NCI-H1694 (cell line): ENCODE measurements at regions not wholly inside any gene's neighbourhood (a gene's known extent, or its start where the extent isn't known, plus 50 kb on each side); places are given as distances from the start of the nearest gene placed in this dataset.
"Not testable (repeated sequence)": the region's sequence is repeated elsewhere in the genome, so short reads cannot be mapped to it uniquely, and the experiment has no call there.

Experiments used
- DNase-seq: peaks from one replicate; lab custom pipeline; 2025; lab: John Stamatoyannopoulos, UW

DNA sequence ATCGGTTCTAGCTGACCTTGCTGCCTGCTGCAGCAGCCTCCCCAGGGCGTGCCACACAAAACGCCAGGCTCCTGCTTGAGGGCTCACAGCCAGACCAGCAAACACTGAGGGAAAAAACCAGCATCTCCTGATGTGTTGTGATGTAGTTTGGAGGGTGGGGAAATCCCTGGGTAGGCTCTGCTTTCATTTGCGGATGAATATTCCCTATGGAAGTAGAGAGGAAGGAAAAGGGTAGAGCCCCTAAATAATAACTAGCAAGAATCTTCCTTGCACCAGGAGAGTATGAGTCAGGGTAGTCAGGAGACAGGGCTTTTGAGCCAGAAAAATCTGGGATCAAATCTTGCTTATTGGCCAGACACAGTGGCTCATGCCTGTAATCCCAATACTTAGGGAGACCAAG is 545.3 kb downstream of the RFC3 start:
- DNase-seq: no peak

DNA sequence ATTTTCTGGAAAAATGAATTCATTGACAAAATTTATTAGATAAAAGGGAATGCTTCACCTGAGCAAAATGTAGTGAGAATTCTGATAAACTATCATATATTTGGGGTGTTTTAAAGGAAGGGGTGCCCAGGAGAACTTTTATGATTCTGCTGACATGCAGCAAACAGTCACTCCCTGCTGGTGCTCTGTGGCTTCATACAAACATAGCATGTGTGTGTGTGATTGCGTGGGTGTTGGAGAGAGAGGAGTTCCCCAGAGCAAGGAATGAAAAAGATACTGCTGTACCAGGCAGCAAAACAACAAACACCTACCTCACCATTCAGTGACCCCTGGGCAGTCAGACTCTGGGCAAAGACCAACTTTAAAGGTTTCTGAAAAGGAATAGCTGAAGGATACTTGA is 546.7 kb downstream of the RFC3 start:
- DNase-seq: no peak

DNA sequence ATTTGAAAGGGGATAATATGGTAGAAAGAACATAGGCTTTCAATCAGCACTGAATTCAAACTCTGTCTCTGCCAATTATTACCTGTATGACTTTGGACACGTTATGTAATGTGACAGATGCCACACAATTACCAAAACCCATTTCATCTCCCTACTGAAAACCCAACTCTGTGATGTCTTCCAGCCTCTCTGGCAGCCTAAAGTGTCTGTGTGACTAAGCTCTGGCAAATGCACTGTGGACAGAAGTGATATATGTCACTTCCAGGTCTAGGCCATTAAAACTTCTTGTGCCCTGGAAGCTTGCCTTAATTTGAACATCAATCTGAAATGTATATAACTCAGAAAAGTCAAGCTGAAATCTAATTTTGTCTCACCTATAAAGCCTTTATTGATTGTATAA is 552.0 kb downstream of the RFC3 start:
- DNase-seq: no peak

DNA sequence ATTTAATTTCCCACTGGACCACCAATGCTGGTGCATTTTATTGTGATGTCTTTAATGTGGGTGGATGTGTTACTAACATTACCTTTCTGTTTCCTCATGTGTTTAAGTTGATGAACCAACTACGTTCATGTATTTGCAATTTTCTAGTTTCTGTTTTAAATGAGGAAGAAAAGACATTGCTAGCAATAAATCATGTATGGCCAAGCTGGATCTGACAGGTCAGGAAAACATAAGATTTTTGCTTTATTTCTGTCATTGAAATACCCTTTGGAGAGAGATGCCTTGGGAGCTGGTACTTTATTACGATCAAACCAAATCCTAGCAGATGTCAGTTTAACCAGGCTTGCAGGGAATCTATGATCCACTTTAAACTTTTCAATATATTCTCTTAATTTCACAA is 553.2 kb downstream of the RFC3 start:
- DNase-seq: no peak

DNA sequence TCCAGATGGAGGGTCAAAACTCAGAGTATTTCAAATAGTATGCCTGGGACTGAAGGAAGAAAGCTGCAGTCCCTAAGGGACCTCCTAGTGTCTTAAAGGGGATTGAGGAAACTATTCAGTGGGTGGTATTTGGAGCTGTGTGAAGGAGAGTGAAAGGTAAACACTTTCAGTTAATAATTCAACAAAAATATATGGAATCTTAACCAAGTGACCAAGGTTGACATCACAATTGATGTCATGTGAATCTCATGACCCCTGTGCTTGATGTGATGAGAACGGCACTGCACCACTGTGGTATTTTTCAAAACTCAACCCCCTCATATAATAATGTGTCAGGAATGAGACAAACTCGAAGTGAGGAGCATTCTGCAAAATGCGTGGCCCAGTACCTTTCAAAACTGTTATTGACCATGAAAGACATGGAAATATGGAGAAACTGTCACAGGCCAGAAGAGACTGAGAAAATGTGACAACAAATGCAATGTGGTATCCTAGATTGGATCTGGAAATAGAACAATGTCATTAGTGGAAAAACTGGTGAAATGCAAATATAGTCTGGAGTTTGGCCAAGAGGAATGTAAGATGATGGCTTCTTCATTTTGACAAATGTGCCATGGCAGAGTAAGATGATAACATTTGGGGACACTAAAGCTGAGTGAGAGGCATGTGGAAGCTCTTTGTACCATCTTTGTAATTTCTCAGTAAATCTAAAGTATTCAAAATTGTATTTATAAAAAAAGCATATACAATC is 553.9 kb downstream of the RFC3 start:
- DNase-seq: no peak

DNA sequence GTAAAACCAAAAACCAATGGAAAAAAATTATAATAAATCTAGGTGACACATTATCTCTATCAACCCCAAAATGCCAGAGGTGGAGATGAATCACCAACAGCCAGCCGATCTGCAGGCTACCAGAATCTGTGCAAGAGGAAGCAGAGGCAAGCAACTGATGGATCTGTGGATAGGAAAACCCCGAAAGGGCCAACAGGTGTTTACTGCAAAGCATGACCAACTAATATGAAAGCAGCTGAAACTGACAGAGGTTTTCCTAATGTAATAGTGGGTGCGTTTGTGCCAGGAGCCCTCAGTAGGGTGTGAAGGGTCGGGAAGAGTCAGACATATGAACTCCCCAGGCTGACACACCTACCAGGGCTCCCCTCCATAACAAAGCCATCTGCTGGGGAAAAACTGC is 554.6 kb downstream of the RFC3 start:
- no peak for DNase-seq

DNA sequence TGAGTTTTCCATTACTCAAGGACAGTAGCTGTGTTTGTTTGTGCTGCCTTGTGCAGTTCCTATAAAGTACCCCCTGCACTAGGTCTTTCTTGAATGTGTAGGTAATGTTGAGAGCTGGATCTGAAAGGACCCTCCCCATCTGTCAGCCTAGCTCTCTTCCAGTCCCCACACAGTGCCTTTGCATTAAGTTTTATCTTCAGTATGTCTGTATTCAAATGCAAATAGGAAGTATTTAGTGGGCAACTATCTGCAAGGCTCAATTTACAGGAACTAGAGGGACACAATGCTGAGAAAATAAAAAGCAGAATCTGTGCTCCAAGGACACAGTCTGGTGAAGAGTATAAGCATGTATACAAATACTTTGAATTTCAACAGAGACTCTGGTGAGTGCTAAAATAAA is 558.5 kb downstream of the RFC3 start:
- no peak for DNase-seq

DNA sequence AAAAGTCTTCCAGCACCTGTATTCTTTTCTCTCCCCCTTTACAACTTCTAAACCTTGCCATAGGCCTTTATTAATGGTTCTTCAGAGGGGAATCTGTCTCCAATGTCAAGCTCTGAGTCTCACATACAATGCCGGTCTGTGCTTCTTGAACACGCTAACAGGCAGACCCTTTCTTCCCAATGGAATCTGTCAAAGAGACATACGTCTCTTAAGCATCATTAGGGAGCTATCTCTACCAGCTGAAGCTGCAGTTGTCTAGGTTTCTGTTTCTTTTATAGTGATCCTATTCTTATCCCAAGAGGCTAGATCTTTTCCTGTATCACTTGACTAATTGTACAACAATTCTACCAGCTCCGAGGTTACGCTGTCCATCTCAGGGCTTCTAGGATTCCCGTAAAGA is 560.8 kb upstream of the NBEA start:
- DNase-seq: no peak

DNA sequence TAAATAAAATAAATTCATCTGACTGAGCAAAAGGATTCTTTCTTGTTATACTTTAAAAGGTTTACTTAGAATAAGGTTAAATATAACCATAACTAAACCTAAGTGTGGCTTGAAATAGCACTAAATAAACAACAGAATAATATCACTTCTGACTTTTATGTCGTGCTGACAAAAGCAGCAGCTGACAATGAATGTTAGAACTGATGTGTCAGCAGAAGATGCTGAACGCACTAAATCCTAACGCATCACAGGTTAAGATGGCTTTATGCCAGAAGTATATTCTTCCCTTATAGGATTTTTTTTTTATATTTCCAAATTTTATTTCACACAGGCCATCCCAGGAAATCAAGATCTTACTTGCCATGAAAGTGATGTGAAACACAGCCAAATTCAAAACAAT is 558.3 kb upstream of the NBEA start:
- DNase-seq: no peak

DNA sequence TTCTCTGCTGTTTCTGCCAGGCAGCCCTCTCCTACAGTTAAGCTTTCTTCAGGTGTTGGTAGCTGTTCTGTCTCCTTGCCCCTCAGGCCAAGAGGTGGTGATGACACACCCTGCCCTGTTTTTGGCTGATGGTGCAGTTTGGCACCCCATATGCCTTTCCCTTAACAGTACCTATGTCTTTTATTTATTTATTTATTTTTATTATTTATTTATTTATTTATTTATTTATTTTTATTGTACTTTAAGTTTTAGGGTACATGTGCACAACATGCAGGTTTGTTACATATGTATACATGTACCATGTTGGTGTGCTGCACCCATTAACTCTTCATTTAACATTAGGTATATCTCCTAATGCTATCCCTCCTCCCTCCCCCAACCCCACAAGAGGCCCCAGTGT is 555.8 kb upstream of the NBEA start:
- not testable (repeated sequence) for DNase-seq

DNA sequence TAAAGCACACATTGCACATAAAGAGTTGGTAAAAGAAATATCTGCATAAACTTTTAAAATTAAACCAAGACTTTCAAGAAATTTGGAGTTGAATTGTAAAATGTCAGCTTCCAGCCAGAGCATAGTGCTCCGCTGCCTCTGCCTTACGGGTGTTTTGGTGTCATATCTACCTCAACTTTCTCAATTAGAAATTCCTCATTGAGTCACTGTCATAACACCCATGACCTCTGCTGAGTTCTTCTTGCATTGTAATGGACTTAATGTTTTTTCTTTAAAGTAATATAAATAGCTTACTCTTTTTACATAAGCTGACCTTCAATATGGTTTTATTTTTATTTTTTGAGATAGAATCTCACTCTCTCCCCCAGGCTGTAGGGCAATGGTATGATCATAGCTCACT is 551.0 kb upstream of the NBEA start:
- no peak for DNase-seq

DNA sequence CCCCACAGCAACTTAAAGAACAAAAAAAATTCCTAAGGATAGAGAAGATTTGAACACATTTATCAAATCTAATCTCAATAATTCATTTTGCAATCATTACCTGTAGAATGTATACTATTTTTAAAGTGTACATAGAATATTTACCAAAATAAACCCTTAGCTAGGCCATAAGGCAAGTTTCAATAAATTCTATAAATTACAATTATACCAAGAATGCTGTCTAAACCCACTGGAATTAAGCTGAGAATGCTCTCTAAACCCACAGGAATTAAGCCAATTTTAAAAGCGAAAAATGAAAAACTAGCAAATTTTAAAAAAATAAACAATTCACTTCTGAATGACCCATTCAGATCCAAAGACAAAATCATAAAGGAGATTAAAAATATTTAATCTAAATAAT is 540.4 kb upstream of the NBEA start:
- no peak for DNase-seq

DNA sequence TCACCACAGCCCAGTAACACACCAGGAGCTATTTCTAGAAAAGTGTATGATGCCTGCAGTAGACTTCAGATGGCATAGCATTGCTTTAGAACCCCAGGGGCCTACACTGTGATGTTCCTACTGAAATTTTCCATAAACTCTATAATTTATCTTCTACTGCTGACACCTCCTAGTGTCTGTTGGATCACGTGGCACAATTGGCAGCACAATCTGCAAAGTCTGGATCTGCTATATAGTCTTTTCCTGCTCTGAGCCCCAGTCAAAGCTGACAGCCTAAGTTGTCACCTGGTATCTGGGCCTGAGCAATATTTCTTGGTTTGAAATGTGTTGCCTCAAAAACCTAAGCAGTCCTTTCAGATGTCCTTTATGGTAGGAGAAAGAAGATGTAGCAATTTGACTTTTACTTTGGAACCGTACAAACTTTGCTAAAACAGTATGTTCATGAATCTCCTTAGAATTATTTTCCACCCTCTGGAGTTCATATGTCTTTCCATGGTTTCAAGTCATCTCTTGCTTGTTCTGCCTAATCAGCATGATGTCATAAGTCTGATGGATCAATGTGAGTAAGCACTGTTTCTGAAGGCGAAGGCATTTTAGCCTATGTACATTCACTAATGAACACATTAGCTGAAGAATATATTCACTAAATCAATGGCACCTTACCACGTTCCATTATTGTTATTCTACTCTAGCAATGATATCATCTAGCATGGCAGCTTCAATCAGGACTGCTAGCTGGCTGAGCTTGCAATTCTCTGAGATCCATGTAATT is 536.5 kb upstream of the NBEA start:
- DNase-seq: no peak

DNA sequence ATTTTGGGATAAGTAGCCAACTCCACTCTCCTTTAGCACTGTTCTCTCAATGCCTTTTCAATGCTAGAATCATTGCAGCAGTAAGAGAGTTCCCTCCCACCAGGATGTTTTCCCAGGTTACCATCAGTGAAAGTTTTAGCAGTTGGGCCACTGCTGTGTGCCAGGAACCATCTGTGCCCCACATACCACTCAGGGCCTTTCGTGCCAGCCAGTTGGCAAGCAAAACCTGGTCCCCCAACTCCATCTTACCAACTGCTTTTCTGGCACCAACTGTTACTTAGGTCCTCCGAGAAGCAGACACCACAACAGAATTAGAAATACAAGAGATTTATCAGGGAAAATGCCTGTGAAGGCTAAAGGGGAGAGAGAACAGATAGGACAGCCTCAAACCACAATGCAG is 533.4 kb upstream of the NBEA start:
- no peak for DNase-seq

DNA sequence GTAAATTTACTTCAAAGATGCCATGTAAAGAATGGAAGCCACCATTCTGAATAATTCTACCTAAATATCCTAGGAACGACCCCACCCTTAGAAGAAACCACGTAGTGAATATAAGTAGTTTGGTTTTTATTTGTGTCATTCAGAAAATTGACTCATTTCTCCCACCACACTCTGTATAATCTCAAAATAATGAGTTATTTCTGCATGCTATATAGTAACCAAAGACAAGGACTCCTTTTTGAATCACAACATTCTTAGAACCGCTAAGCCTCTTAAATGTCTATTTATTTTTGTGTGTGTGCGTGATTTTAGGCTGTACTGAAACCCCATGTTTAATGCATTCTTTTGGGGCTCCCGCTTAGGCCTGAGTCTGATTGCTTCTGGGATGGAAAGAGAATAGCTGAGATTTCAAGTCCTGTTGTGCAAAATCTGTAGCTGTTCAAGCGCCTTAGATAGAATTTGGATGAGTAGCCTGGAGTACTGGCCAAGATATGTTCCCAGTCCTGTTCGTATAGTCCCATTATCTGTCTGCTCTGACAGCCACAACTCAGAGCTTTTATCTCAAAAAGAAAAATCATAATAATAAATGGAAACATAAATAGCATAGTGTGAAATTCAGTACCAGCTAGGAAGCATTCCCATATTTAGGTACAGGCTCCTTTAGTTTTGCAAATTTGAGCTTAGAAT is 532.4 kb upstream of the NBEA start:
- DNase-seq: no peak

DNA sequence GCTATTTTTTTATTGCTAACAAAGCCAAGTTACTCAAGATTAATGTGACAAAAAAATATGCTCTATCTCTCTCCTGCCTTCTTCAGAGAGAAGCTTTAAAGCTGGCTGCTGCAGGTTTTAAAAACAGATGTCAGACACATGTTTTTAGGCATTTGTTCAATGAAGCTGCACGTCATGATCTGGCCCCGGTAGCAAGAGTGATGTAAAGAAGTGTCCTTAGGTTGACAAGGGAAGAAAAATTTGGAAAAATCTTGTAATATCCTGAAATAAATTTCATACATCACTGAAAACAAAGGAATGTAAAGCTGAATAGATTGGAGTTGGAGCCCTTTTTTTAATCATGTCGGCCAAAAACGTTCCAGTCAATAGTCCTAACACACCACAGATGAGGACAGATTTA is 531.4 kb upstream of the NBEA start:
- DNase-seq: no peak

DNA sequence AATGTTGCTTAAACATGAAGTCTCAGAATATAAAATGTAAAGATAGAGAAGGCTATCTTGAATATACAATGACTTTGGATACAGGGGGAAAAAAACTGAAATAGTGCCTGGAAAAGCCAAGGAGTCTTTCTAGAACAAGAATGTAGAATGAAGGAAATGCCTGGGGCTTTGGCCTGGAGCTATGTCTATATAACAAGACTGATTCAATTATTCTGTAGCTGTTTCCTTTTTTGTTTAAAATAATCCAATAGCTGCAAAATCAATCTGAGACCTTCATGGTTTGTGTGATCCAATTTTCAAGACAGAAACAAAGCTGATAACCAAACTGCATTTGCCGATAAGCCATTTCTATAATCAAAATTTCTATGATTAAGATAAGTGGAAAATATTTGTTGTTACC is 530.9 kb upstream of the NBEA start:
- DNase-seq: no peak

DNA sequence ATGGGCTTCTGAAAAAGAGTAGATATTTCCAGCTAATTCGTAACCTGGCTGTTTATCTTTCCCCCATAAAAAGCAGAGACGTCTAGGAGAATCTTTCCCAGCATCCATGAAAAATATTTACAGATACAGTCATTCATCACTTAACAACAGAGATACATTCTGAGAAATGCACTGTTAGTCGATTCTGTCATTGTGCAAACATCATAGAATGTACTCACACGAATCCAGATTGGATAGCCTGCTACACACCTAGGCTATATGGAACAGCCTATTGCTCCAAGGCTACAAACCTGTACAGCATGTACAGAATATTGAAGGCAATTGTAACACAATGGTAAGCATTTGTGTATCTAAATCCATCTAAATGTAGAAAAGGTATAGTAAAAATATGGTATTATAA is 530.2 kb upstream of the NBEA start:
- DNase-seq: no peak

DNA sequence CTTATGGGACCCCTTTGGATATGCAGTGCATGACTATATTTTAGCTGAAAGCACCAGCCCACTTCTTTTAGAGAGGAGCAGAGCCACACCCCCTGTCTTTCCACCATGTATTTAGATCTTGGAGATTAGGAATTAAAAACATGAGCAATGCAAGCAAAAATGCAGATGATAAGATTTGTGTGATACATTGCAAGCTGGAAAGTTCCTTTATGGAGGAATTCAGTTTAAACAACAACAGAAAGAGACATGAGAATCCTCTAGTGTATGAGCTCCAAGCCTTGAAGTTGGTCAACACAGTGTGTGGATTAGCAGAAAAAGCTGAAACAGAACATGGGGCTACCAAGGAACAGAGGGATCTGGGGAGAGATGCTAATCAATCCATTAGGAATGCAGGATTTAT is 529.8 kb upstream of the NBEA start:
- DNase-seq: no peak

DNA sequence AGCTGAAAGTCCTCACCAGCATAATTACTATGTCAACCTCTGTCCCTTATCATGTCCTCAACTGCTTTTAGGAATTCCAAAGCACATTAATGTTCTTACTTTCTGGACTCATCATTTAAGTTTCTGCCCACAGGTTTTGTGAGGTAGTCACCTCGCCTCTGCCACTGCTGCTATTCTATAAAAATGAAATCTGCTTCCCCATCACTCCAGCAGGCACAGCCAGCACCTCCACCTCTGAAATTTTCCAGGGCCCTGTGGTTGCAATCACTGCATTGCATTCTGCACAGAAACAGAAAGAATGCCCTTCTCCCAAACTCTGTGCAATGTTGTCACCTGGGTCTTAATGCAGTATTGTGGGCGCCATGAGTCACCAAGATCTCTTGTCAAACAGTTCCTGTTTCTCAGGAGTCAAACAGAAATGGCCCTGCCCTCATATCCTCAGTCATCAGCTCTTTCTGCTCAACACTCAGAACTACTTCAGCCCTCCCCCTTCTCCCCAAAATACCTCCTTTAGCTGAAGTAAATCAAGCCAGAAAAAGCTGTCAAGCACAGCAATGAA is 529.2 kb upstream of the NBEA start:
- DNase-seq: no peak

DNA sequence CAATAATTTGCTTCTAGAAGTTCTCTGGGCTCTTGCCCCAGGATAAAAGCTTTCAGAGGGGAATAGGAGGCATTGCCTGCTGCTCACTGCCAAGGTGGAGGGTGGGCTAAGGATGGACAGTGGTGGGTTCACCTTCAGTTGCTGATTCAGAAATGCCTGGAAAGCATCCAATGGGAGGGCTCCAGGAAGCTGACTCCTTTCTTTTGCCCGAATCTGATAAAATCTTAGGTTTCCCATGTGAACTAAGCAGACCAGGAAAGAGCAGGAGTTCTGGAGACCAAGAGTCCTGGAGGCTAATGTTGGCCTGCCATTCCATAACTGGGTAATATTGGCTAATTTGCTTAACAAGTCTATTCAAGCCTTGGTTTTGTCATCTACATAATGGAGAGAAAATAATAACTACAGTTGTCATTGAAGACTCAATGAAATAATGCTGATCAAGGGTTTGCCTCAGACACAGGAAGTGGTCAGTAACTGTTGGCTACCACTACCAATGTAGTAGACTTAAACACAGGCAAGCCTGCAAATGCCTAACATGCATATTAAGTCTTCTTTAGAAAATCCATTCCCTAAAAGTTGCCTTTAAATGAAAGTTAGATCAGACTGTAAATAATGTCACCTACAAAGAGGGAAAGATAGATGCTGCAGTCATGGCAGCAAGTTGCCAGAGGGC is 528.4 kb upstream of the NBEA start:
- DNase-seq: no peak

DNA sequence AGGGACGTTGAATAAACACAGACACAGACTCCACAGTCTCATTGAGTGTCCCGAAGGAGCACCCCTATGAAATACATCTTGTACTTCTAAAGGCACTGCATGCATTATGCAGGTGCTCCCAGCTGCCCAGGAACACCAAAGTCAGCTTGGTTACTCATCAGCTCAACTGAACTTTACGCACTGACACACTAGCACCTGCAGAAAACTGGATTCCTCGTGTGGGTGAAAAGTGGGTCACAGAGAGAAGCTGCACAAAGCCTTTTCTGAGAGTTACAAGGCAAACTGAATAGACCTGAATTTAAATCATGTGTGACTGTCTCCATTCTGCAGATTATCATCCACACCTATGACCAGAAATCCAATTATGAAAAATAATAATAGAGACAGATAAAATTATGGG is 527.5 kb upstream of the NBEA start:
- DNase-seq: no peak
